MM.1S (cell line): ENCODE measurements at regions not wholly inside any gene's neighbourhood (a gene's known extent, or its start where the extent isn't known, plus 50 kb on each side); places are given as distances from the start of the nearest gene placed in this dataset.

Experiments
- DNase-seq: peaks from one replicate; pipeline ENCODE4 v3.0.0-alpha.2; 2015
- H2AFZ ChIP-seq: fragments of 300-600 bp; sonication (generic); 2 replicates; pipeline ENCODE4 v1.6.0; 2016; ENCODE audit warnings: antibody characterized with exemption, low read length
- H3F3A ChIP-seq: fragments of 300-600 bp; sonication (generic); 2 replicates; pipeline ENCODE4 v1.6.1; 2016; ENCODE audit warnings: mild to moderate bottlenecking, antibody characterized with exemption, low read length, moderate library complexity, mixed read lengths; ENCODE audit not compliant: insufficient read depth
- H3K27ac ChIP-seq: fragments of 300-600 bp; sonication (generic); 2 replicates; pipeline ENCODE4 v1.5.1; 2016; ENCODE audit warnings: mild to moderate bottlenecking, low read length
- H3K27me3 ChIP-seq: fragments of 300-600 bp; sonication (generic); replicated peaks from 2 replicates; pipeline ENCODE4 v1.6.0; 2016; ENCODE audit warnings: low read length; ENCODE audit not compliant: insufficient read depth
- H3K36me3 ChIP-seq: fragments of 300-600 bp; sonication (generic); replicated peaks from 2 replicates; pipeline ENCODE4 v1.6.1; 2016; ENCODE audit warnings: mild to moderate bottlenecking, low read length, mixed read lengths; ENCODE audit not compliant: insufficient read depth
- H3K4me1 ChIP-seq: fragments of 300-600 bp; sonication (generic); 2 replicates; pipeline ENCODE4 v1.6.1; 2016; ENCODE audit warnings: low read length, mixed read lengths
- H3K4me2 ChIP-seq: fragments of 300-600 bp; sonication (generic); 2 replicates; pipeline ENCODE4 v1.6.0; 2016; ENCODE audit warnings: low read depth, low read length
- H3K4me3 ChIP-seq: fragments of 300-600 bp; sonication (generic); 2 replicates; pipeline ENCODE4 v1.5.1; 2016; ENCODE audit warnings: low read length, mixed read lengths
- H3K79me2 ChIP-seq: fragments of 300-600 bp; sonication (generic); 2 replicates; pipeline ENCODE4 v1.6.1; 2016; ENCODE audit warnings: mixed run types, low read length, mixed read lengths
- H3K9ac ChIP-seq: fragments of 300-600 bp; sonication (generic); 2 replicates; pipeline ENCODE4 v1.6.1; 2016; ENCODE audit warnings: low read length, mixed read lengths
- H3K9me2 ChIP-seq: fragments of 300-600 bp; sonication (generic); replicated peaks from 2 replicates; pipeline ENCODE4 v1.6.1; 2016; ENCODE audit warnings: mild to moderate bottlenecking, low read length, mixed read lengths; ENCODE audit not compliant: insufficient read depth
- H3K9me3 ChIP-seq: fragments of 300-600 bp; sonication (generic); replicated peaks from 2 replicates; pipeline ENCODE4 v1.6.1; 2016; ENCODE audit warnings: mild to moderate bottlenecking, low read length, mixed read lengths; ENCODE audit not compliant: insufficient read depth
- H4K20me1 ChIP-seq: fragments of 300-600 bp; sonication (generic); 2 replicates; pipeline ENCODE4 v1.6.1; 2016; ENCODE audit warnings: mild to moderate bottlenecking, low read length, moderate library complexity, mixed read lengths; ENCODE audit not compliant: insufficient read depth
- CTCF ChIP-seq: fragments of 300-600 bp; sonication (generic); IDR thresholded peaks from 2 replicates; pipeline ENCODE4 v1.5.1; 2016; ENCODE audit warnings: antibody characterized with exemption, low read length, mixed read lengths
- EZH2 ChIP-seq: fragments of 300-600 bp; sonication (generic); optimal IDR thresholded peaks from 2 replicates; pipeline ENCODE3; 2017; ENCODE audit warnings: low read depth, mild to moderate bottlenecking, antibody characterized with exemption, low read length, mixed read lengths
- EZH2phosphoT487 ChIP-seq: fragments of 300-600 bp; sonication (generic); IDR thresholded peaks from 2 replicates; pipeline ENCODE4 v1.6.1; 2018; ENCODE audit warnings: antibody characterized with exemption, low read length

GRCh38 chr17:77306048-77306789, 165.4 kb downstream of the SEC14L1 start:
- TF ChIP-seq CTCF (no peak), EZH2 (no peak), EZH2phosphoT487 (no peak)
- Histone ChIP-seq H3K9ac (no peak overlapping the region), H3K4me1 (no peaks in the 10 kb centered on the region), H3K79me2 (no peaks in the 10 kb centered on the region), H3K27ac (no peak overlapping the region), H3K27me3 (no peaks in the 10 kb centered on the region), H3K4me2 (no peak overlapping the region), H3K9me2 (no peaks in the 10 kb centered on the region), H3K4me3 (no peak overlapping the region), H2AFZ (no peak overlapping the region), H4K20me1 (no peaks in the 10 kb centered on the region), H3K36me3 (no peaks in the 10 kb centered on the region), H3K9me3 (no peaks in the 10 kb centered on the region), H3F3A (no peaks in the 10 kb centered on the region)
- DNase-seq = no peak

DNA sequence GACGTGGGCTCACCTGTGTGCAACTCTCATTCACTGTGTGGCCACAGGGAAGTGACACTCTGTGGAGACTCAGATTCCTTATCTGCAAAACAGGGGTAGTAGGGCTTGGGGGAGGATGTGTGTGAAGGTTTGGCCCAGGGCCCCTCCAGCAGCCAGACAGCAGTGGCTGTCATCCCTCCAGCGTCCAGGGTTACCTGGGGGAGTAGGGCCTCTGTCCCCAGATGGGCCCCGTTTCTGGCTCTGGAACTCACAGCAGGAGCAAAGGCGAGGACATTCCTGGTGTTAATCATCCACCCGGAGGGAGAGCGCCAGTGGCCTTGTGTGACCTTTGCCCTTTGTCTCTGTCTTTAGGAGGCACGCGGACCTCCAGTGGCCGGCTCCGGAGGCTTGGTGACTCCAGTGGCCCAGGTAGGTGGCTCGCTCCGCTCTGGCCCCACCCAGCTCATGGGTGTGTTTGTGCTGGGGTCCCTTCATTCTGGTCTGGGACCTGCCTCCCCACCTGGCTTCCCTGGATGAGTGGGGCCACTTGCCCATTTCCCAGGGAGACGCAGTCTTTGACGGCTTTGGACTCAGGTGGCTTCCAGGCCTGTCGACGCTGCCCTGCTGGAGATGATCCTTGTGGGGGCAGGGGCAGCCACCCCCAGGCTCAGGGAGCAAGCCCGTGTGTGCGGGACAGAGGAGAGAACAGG, 166.2 kb downstream of the SEC14L1 start:
- no peak overlapping the region for H3K4me3 ChIP-seq
- DNase-seq = no peak
- H3K9me2 ChIP-seq = no peaks in the 10 kb centered on the region
- no peak overlapping the region for H3K27ac ChIP-seq
- H3K4me1 ChIP-seq = no peaks in the 10 kb centered on the region
- no peaks in the 10 kb centered on the region for H3K79me2 ChIP-seq
- no peak overlapping the region for H3K9ac ChIP-seq
- H3K9me3 ChIP-seq = no peaks in the 10 kb centered on the region
- H3K4me2 ChIP-seq = no peak overlapping the region
- no peak overlapping the region for H2AFZ ChIP-seq
- H3F3A ChIP-seq = no peaks in the 10 kb centered on the region
- TF ChIP-seq EZH2phosphoT487 (no peak), EZH2 (no peak), CTCF (no peak)
- H3K36me3 ChIP-seq = no peaks in the 10 kb centered on the region
- H4K20me1 ChIP-seq = no peaks in the 10 kb centered on the region
- no peaks in the 10 kb centered on the region for H3K27me3 ChIP-seq

GRCh38 chr17:77307479-77308198, 166.9 kb downstream of the SEC14L1 start:
- no peaks in the 10 kb centered on the region for H3F3A ChIP-seq
- H4K20me1 ChIP-seq = no peaks in the 10 kb centered on the region
- H3K79me2 ChIP-seq = no peaks in the 10 kb centered on the region
- no peak overlapping the region for H3K4me3 ChIP-seq
- no peaks in the 10 kb centered on the region for H3K27me3 ChIP-seq
- DNase-seq = no peak
- TF ChIP-seq EZH2phosphoT487 (no peak), EZH2 (no peak), CTCF (no peak)
- no peaks in the 10 kb centered on the region for H3K9me2 ChIP-seq
- H3K4me2 ChIP-seq = no peak overlapping the region
- H3K36me3 ChIP-seq = no peaks in the 10 kb centered on the region
- no peaks in the 10 kb centered on the region for H3K9me3 ChIP-seq
- no peaks in the 10 kb centered on the region for H3K4me1 ChIP-seq
- no peak overlapping the region for H3K27ac ChIP-seq
- no peak overlapping the region for H3K9ac ChIP-seq
- no peak overlapping the region for H2AFZ ChIP-seq
